B cell (primary cell): ENCODE measurements at regions not wholly inside any gene's neighbourhood (a gene's known extent, or its start where the extent isn't known, plus 50 kb on each side); places are given as distances from the start of the nearest gene placed in this dataset.

Source experiments
- ATAC-seq: fragments of 200-7000 bp; cut with Tn5 transposase; one replicate; pipeline ENCODE4 v1.10.0; 2021; ENCODE audit warnings: low read depth, mild to moderate bottlenecking, moderate number of reproducible peaks, moderate library complexity
- CTCF ChIA-PET: fragments of 350-600 bp; sonication (Branson Sonifier 250); formaldehyde crosslinking; loops from one replicate; lab custom pipeline; 2021; ENCODE audit warnings: antibody characterized with exemption, inconsistent platforms; lab: Charles Lee
- POLR2A ChIA-PET: fragments of 350-600 bp; sonication (Branson Sonifier 250); formaldehyde crosslinking; loops from one replicate; lab custom pipeline; 2021; ENCODE audit warnings: antibody characterized with exemption; lab: Charles Lee
- DNase-seq: peaks from one replicate; pipeline ENCODE4 v3.0.0; 2013
- H2AFZ ChIP-seq: 2 replicates; pipeline ENCODE4 v1.6.1; 2012; ENCODE audit warnings: mild to moderate bottlenecking, low read depth, low read length; ENCODE audit not compliant: insufficient read depth, poor library complexity, severe bottlenecking
- H3K27ac ChIP-seq, 2 donors: 1 replicate in 1 of 2; 2 replicates in 1 of 2; pipeline ENCODE4 v1.5.1; 2012 to 2013; ENCODE audit warnings: low read length in 2 of 2, mild to moderate bottlenecking in 2 of 2, moderate library complexity in 1 of 2
- H3K27me3 ChIP-seq, 4 experiments: fragments of 200-600 bp in 1 of 4; sonication (generic) in 1 of 4; replicated peaks in 1 of 4; 1 replicate in 2 of 4; 2 replicates in 2 of 4; pipeline versions ENCODE4 v1.6.1 to v1.7.0; 2013 to 2016; ENCODE audit warnings: low read length in 3 of 4, mild to moderate bottlenecking in 2 of 4, mixed read lengths in 1 of 4, moderate library complexity in 1 of 4; ENCODE audit not compliant: insufficient read depth in 4 of 4, control insufficient read depth in 3 of 4; ENCODE audit errors: control extremely low read depth in 1 of 4
- H3K36me3 ChIP-seq, 2 experiments: replicated peaks in 1 of 2; 1 replicate in 1 of 2; 2 replicates in 1 of 2; pipeline versions ENCODE4 v1.6.1 to v1.7.1; 2013; ENCODE audit warnings: low read length in 1 of 2; ENCODE audit not compliant: insufficient read depth in 2 of 2, control insufficient read depth in 1 of 2; ENCODE audit errors: control extremely low read depth in 1 of 2, extremely low read depth in 1 of 2
- H3K4me1 ChIP-seq, 2 donors: fragments of 200-600 bp in 1 of 2; sonication (generic) in 1 of 2; 1 replicate in 1 of 2; 2 replicates in 1 of 2; pipeline versions ENCODE4 v1.5.1 to v1.6.1; 2013 to 2017; ENCODE audit warnings: low read length in 2 of 2; ENCODE audit not compliant: control insufficient read depth in 2 of 2, insufficient read depth in 2 of 2
- H3K4me2 ChIP-seq: replicated peaks from 2 replicates; pipeline ENCODE3; 2012; ENCODE audit warnings: mild to moderate bottlenecking, low read depth, low read length; ENCODE audit not compliant: poor library complexity, severe bottlenecking
- H3K4me3 ChIP-seq, 5 experiments: fragments of 200-600 bp in 1 of 5; sonication (generic) in 1 of 5; 1 replicate in 3 of 5; 2 replicates in 2 of 5; pipeline versions ENCODE4 v1.5.1 to v1.7.0; 2011 to 2016; ENCODE audit warnings: low read length in 4 of 5, mild to moderate bottlenecking in 4 of 5, low read depth in 2 of 5, control low read depth in 1 of 5, moderate library complexity in 1 of 5; ENCODE audit not compliant: insufficient read depth in 1 of 5; ENCODE audit errors: control extremely low read depth in 1 of 5, extremely low read depth in 1 of 5
- H3K79me2 ChIP-seq: fragments of 200-600 bp; sonication (generic); one replicate; pipeline ENCODE4 v1.6.0; 2016; ENCODE audit warnings: low read length; ENCODE audit not compliant: control insufficient read depth, insufficient read depth
- H3K9ac ChIP-seq: fragments of 200-600 bp; sonication (generic); 2 replicates; pipeline ENCODE4 v1.6.1; 2017; ENCODE audit warnings: mild to moderate bottlenecking, low read length, moderate library complexity
- H3K9me3 ChIP-seq, 3 donors: one replicate each; pipeline versions ENCODE4 v1.6.1 to v1.7.1; 2013; ENCODE audit warnings: low read length in 2 of 3; ENCODE audit not compliant: control insufficient read depth in 2 of 3, insufficient read depth in 1 of 3; ENCODE audit errors: control extremely low read depth in 1 of 3
- H4K20me1 ChIP-seq: 2 replicates; pipeline ENCODE4 v1.6.0; 2012; ENCODE audit warnings: mild to moderate bottlenecking, low read length; ENCODE audit not compliant: insufficient read depth, control insufficient read depth, poor library complexity, severe bottlenecking
- H3K27ac Mint-ChIP-seq: one replicate; pipeline ENCODE4 v1.8.0; 2021; ENCODE audit warnings: mixed read lengths
- H3K27me3 Mint-ChIP-seq: one replicate; pipeline ENCODE4 v1.8.0; 2021; ENCODE audit warnings: mixed read lengths
- H3K4me1 Mint-ChIP-seq: one replicate; pipeline ENCODE4 v1.8.0; 2021; ENCODE audit warnings: mixed read lengths
- H3K4me3 Mint-ChIP-seq: one replicate; pipeline ENCODE4 v1.8.0; 2021; ENCODE audit warnings: mixed read lengths
- H3K9me3 Mint-ChIP-seq: one replicate; pipeline ENCODE4 v1.8.0; 2022; ENCODE audit warnings: mixed read lengths; ENCODE audit not compliant: insufficient read depth
- EZH2 ChIP-seq: IDR thresholded peaks from 2 replicates; pipeline ENCODE4 v1.6.1; 2012; ENCODE audit warnings: borderline replicate concordance, low read depth, mild to moderate bottlenecking, moderate library complexity, low read length; ENCODE audit not compliant: insufficient read depth, poor library complexity, severe bottlenecking
- WGBS: methylation state at CpG from one replicate; pipeline ENCODE4 v1.1.5; 2013; ENCODE audit warnings: missing lambda C conversion rate; ENCODE audit not compliant: insufficient coverage; 5-methylcytosine and 5-hydroxymethylcytosine counted together
- intact Hi-C: fragments of 100-400 bp; cut with micrococcal nuclease; formaldehyde crosslinking; loops from one replicate; pipeline ENCODE4 v1.10.0; 2022
- TF ChIP-seq, protein P1 (sequence below): fragments of 200-600 bp; IDR thresholded peaks from one replicate; pipeline ENCODE4 v1.8.0; 2022; ENCODE audit warnings: antibody characterized with exemption, mild to moderate bottlenecking

GRCh38 chr13:62321895-62322294 is 906.2 kb upstream of the PCDH20 start:
- no peaks in the 10 kb centered on the region for H3K9me3 Mint-ChIP-seq
- Histone ChIP-seq H3K27ac (no peak overlapping the region), H3K4me2 (no peak overlapping the region), H3K79me2 (no peaks in the 10 kb centered on the region), H3K36me3 (no peaks in the 10 kb centered on the region), H3K27me3 (no peaks in the 10 kb centered on the region), H3K9ac (no peak overlapping the region), H3K9me3 (no peaks in the 10 kb centered on the region), H3K4me1 (no peaks in the 10 kb centered on the region), H4K20me1 (no peaks in the 10 kb centered on the region), H2AFZ (no peak overlapping the region), H3K4me3 (no peak overlapping the region)
- TF ChIP-seq, protein P1, sequence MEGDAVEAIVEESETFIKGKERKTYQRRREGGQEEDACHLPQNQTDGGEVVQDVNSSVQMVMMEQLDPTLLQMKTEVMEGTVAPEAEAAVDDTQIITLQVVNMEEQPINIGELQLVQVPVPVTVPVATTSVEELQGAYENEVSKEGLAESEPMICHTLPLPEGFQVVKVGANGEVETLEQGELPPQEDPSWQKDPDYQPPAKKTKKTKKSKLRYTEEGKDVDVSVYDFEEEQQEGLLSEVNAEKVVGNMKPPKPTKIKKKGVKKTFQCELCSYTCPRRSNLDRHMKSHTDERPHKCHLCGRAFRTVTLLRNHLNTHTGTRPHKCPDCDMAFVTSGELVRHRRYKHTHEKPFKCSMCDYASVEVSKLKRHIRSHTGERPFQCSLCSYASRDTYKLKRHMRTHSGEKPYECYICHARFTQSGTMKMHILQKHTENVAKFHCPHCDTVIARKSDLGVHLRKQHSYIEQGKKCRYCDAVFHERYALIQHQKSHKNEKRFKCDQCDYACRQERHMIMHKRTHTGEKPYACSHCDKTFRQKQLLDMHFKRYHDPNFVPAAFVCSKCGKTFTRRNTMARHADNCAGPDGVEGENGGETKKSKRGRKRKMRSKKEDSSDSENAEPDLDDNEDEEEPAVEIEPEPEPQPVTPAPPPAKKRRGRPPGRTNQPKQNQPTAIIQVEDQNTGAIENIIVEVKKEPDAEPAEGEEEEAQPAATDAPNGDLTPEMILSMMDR = no peak
- no peak for TF ChIP-seq EZH2
- no peak overlapping the region for H3K27ac Mint-ChIP-seq
- H3K4me3 Mint-ChIP-seq = no peak overlapping the region
- POLR2A ChIA-PET = no interaction called here
- no peaks in the 10 kb centered on the region for H3K27me3 Mint-ChIP-seq
- H3K4me1 Mint-ChIP-seq = no peaks in the 10 kb centered on the region
- intact Hi-C loops = no loop called here
- no CpG with 5 or more reads among the region's 2 CpGs for WGBS
- CTCF ChIA-PET = no interaction called here
- no peak for ATAC-seq
- DNase-seq = no peak

DNA sequence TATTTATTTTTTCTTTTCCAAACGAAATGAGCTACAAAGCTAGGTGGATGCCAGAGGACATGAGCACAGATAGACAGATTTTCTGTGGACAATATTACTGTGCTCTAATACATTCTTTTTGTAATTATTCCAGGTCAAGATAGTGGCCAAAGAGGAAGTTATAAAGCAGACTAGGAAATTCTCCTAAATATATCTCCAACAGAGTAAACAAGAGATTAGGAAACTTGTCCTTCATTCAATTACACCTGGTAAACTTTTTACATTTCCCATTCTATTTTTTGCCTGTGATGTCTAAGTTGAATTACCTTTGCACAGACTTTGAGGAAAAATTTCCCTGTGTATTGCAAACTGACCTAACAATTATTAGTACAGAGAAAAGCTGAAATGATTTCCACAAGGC is 905.5 kb upstream of the PCDH20 start:
- no peaks in the 10 kb centered on the region for H3K27me3 ChIP-seq
- H2AFZ ChIP-seq = no peak overlapping the region
- ChIA-PET CTCF (no interaction called here), POLR2A (no interaction called here)
- Mint-ChIP-seq H3K27me3 (no peaks in the 10 kb centered on the region), H3K9me3 (no peaks in the 10 kb centered on the region), H3K4me1 (no peaks in the 10 kb centered on the region), H3K27ac (no peak overlapping the region), H3K4me3 (no peak overlapping the region)
- no peak for ATAC-seq
- H3K9me3 ChIP-seq = no peaks in the 10 kb centered on the region
- no CpG with 5 or more reads among the region's 1 CpG for WGBS
- H3K4me2 ChIP-seq = no peak overlapping the region
- no peak overlapping the region for H3K27ac ChIP-seq
- no peak overlapping the region for H3K4me3 ChIP-seq
- no peaks in the 10 kb centered on the region for H4K20me1 ChIP-seq
- H3K9ac ChIP-seq = no peak overlapping the region
- DNase-seq = no peak
- no peaks in the 10 kb centered on the region for H3K4me1 ChIP-seq
- no peaks in the 10 kb centered on the region for H3K36me3 ChIP-seq
- no peaks in the 10 kb centered on the region for H3K79me2 ChIP-seq
- TF ChIP-seq, protein P1 = no peak
- TF ChIP-seq EZH2 = no peak
- intact Hi-C loops = no loop called here
